ENCODE measurements at regions not wholly inside any gene's neighbourhood (a gene's known extent, or its start where the extent isn't known, plus 50 kb on each side); places are given as distances from the start of the nearest gene placed in this dataset.
"Not testable (repeated sequence)": the region's sequence is repeated elsewhere in the genome, so short reads cannot be mapped to it uniquely, and the experiment has no call there.

DNA sequence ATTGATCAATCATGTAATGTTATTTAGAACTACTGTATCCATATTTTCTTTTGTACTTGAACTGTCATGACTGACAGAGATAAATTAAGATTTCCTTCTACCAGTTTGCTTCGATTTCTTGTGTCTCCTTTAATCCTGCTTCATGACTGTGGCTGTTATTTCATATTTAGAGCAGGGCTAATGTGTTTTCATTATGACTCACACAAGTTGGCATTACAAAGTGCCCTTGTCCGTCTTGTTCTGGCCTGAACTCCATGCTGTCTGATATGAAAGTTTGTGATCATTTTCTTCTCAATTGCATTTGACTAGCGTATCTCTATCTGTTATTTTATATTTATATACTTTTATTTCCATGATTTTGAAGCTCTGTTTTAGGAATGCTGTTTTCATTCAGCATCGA is 344.1 kb upstream of the PRKCQ start:
- no peak for DNase-seq (ENCODE audit: low read depth)

DNA sequence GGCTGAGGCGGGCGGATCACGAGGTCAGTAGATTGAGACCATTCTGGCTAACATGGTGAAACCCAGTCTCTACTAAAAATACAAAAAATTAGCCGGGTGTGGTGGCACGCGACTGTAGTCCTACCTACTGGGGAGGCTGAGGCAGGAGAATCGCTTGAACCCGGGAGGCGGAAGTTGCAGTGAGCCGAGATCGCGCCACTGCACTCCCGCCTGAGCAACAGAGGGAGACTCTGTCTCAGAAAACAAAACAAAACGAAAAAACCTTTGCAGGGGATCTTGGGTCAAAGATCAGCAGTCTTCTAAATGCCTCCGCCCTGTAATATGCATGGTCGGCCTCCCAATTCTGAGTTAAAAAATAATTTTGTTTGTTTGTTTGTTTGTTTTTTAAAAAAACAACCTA is 340.9 kb upstream of the PRKCQ start:
- not testable (repeated sequence) for DNase-seq (ENCODE audit: low read depth)

DNA sequence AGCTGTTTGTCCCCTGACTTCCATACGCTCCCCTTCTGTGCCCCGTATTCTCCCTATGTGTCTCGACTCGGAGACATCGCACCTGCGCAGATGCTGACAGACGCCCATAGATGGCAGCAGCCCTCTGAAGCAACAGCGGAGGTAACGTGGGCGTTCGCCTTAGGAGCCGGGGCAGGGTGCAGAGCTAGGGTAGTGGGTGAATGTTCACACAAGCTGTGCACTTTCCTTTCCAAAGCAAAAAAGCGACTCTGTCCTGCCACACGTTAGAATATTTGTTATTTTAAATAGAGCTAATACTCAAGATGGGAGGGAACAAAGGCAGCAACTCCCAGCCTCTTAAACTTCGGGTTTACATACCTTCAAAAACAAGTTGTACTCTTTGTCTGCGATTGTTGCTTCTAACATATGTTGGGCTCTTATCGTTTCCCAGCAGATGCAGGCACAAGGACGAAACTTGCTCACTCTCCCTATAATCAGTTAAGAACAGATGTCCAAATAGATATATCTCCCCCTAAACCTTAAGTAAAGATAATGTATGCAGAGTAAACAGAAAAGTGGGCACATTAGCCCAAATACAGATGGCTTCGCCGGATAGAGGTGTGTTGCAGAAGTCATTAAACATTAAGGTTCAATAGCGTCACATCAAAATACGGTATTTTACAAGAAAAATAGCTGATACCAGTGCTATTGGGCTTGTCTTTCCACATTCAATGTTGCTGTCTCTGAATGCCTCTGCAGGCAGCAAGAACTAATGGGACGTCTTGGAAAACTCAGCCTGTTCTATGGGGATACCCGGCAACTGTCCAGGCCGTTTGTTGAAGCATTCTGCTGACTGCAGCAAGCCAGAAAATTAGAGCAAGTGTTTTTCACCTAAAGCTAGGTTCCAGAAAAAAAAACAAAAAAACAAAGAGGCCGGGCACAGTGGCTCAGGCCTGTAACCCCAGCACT is 340.3 kb upstream of the PRKCQ start:
- DNase-seq (ENCODE audit: low read depth): peak; percentile 69

DNA sequence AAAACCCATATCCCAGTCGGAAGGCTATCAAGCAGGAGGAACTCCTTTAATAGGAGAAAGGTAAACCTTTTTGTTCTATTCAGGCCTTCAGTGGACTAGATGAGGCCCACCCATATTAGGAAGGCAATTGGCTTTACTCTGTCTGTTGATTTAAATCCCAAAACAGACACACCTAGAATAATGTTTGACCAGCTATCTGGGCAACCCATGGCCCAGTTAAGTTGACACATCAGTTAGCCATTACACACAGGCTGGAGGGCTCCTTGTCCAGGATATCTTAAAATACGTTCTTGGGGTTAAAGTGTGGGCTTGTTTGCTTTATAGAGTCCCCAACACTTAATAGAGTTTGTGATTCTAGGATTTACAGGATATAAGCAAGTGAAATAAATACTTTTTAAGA is 339.0 kb upstream of the PRKCQ start:
- DNase-seq (ENCODE audit: low read depth): no peak

DNA sequence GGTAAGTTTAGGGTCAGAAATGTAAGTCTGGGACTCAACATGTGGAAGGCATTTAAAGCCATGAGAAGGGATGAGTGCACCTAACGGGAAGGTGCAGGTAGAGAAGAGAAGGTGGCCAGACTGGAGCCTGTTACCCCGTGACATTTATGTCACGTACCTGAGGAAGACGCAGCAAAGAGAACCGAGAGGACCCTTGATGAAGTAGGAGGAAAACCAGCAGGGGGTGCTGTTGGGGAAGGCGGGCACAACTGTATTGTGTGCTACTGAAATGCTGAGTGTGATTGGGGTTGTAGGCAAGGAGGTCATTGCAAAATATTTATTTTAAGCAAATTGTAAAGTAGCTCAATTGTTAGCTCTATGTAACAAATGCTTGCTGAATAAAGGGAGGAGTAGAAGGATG is 338.2 kb upstream of the PRKCQ start:
- DNase-seq (ENCODE audit: low read depth): peak; percentile 64

DNA sequence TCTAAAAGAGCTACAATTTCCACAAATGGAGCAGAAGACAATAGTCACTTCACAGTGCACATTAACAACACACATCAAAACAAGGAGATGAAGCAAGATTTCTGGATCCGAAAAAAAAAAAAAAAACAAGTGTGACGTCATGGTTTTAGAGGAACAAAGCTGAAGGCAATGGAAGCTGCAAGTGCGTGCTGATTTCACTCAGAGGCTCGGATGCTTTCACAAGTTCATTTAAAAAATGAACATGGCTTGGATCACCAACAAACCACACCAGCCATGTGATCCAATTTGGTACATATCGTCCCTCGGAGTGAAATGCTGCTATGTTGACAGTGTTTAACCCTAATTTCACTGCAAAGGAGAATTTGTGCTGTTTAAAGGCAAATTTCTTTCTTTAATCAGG is 337.0 kb upstream of the PRKCQ start:
- no peak for DNase-seq (ENCODE audit: low read depth)

DNA sequence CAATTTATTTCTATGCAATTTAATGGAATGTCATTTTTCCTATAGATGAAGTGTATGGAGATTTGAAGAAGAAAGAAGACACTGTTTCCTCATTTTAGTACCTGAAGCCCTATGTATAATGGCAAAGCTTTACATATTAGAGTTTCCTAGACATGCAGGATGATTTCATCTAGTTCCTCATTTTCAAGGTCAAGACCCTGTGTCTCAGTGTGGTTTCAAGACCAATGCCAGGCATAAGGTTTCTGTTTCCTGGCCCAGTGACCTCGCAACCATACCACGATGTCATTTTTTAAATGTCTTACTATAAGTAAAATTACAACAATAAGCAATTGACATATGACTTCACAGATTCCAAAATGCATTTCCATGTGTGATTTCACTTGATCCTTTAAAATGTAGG is 336.5 kb upstream of the PRKCQ start:
- DNase-seq (ENCODE audit: low read depth): no peak

DNA sequence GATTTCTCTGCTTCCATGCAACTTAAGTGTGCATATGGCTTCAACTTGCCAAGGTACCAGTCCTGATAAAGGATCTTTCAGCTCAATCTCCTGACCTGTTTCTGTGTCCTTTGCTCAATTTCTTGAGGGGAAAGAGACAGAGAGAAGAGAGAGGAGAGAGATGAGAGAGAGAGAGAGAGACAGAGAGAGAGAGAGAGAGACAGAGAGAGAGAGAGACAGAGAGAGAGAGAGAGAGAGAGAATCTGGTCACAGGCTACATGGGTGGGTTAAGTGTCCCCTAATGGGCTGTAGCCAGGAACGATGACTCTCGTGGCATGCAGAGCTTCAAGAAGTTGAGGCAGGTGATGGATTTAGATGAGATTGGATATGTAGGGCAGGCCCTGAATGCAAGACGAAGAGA is 335.2 kb upstream of the PRKCQ start:
- no peak for DNase-seq (ENCODE audit: low read depth)

DNA sequence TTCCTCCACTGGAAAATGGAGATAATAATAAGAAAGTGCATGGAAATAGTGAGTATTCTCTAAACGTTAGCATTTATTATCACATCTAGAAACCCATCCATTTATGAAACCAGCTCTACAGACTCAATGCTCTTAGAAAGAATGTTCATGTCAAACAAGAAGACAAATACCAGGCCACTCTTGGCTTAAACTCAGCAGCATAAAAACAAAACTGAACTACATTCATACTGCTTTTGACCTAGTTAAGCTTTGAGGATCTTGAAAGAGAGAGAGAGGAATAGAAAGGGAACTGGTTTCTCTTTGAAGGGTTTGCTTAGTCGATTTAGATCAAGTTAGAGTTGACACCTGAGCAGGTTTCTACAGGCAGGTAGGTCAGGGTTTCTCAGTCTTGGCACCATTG is 332.9 kb upstream of the PRKCQ start:
- no peak for DNase-seq (ENCODE audit: low read depth)

DNA sequence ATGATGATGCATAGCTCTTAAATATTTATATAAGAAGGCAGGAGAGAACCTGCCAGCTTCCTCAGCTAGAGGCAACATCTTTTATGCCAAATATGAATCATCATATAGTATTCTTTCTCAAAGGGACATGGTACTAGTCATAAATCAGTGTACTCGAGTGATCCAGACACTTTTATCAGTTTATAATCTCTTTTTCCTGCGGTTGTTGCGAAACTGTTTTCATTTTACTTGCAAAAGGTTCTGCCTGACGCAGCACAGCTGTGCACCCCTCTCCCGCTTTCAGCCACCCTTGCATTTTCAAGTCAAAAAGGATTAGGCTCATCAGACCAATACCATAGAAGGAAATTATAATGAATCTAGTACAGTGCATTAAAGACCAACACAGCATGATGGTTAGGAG is 332.3 kb upstream of the PRKCQ start:
- DNase-seq (ENCODE audit: low read depth): no peak

DNA sequence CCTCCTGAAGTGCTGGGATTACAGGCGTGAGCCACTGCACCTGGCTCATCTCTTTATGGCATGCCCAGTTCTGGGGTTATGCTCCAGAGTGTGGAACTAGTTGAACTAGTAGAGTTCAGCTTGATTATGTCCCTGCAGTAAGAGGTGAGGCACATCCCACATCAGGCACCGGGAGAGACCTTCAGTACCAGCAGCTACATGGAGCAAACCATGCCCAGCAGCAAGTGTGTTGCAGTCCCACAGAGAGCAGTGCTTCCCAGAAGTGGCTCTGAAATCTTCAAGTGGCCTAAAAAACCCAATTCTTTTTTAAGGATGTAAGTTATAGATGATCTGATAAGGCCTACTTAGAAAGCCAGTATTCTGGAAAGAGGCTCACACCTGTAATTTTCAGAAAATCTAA is 331.9 kb upstream of the PRKCQ start:
- no peak for DNase-seq (ENCODE audit: low read depth)

DNA sequence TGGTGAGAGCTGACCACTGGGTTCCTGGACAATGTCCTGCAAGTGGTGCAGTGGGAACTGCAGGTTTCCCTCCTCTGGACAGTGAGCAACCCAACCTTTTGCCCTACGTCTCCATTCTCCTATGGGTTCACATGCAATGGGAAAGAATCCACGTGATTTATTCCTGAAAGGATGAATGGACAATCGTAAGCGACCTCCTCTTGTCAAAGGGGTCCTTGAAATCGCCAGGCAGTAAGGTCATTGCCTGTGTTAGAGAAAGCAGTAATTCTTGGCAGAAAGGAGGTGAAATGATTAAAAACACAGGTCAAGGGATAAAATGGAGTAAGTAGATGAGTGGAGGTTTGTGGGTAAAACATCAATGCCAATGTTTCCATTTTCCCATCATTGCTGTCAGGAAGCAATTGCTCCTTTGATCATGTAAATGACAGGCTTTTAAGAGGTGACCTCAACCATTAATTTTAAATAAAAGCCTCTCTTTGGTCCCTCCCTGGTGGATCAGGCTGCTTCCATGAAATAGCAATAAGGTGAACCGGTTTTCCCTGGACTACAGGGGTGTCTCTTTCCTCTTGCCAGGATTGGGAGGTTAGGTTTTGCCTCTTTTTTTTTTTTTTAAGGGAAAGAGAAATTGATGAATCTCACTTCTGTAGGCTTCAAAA is 330.0 kb upstream of the PRKCQ start:
- DNase-seq (ENCODE audit: low read depth): no peak

DNA sequence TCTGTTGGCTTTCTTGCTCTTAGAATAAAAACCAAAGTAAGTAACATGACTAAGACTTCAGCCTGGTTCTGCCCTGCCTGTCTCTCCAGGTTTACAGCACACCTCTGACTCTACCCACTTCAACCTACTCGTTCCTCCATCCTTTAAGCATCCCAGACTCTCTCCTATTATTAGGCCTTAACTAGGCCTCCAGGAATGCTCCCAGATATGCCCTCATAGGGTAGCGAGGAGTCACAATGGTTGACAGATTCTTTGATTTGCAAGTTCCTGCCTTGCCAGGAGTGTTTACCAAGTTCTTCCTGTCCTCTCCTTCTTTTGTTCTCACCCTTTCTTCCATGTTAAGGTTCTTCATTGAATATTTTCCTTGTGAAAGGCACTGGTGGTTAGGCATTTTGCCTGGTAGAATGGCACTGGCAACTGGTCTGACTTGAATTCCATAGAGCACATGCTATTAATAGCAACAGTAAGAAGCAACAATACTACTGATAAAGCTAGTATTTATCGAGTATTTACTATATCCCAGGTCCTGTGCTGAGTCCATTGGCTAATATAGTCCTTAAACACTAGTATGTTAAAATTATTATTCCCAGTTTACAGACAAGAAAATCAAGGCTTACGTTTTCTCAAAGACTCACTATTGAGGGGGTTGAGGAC is 327.9 kb upstream of the PRKCQ start:
- DNase-seq (ENCODE audit: low read depth): no peak

DNA sequence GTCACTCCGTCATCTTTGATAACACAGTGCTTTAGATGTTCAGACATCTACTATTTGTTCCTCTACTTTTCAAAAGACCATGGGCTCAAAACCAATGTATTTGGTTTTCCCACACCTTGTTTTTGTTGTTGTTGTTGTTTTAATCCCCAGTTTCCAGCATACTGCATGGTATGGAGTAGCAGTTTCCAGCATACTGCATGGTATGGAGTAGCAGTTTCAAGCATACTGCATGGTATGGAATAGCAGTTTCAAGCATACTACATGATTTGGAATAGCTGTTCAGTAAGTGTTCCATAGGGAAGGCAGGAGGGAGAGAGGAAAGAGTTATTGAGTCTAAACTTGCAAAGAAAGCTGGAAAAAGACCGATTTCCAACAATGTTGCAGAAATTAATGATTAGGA is 314.3 kb upstream of the PRKCQ start:
- no peak for DNase-seq (ENCODE audit: low read depth)

DNA sequence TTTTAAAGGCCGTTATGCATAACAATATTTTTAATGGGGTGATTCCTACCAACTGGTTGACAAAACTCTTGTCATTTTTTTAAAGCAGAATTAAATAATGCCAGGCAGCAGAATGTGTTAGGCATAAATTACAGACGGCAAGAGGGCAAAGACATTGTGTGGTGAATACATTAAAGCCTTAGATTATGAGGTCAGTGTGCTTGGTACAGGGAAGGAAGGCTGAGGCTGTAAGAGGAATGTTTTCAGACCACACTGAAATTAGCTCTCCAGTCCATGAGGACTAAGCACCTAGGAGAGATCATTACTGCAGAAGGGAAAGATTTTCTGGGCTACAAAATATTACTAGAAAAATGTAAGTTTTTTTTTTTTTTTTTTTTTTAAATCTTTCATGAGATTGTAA is 312.8 kb upstream of the PRKCQ start:
- DNase-seq (ENCODE audit: low read depth): no peak

DNA sequence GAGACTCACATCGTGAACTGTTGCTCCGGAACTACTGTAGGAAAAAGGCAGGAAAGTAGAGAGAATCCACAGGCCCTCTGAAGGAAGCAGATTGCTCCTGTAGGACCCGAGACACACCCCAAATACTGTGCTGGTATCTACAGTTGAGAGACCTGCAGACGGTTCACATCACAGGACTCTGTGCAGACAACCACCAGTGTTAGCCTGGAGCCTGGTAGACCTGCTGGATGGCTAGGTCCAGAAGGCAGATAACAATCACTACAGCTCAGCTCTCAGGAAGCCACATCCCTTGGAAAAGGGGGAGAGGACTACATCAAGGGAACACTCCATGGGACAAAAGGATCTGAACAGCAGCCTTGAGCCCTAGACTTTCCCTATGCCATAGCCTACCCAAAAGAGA is 311.8 kb upstream of the PRKCQ start:
- no peak for DNase-seq (ENCODE audit: low read depth)

DNA sequence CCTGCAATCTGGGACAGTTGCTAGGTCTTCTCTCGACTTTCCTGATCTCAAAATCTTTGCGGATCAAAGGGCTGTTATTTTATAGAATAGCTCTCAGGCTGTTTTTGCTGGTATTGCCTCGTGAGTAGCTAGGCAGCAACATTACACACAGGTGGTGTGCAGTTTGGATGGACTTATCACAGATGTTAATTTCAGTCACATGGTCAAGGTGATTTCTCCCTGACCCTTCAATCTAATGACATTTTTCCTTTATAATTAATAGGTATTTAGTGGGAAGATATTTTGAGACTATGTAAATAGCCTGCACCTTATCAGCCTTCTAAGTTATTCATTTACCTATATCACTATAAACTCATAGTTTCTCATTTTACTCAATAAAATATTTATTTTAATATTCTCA is 309.6 kb upstream of the PRKCQ start:
- DNase-seq (ENCODE audit: low read depth): no peak

DNA sequence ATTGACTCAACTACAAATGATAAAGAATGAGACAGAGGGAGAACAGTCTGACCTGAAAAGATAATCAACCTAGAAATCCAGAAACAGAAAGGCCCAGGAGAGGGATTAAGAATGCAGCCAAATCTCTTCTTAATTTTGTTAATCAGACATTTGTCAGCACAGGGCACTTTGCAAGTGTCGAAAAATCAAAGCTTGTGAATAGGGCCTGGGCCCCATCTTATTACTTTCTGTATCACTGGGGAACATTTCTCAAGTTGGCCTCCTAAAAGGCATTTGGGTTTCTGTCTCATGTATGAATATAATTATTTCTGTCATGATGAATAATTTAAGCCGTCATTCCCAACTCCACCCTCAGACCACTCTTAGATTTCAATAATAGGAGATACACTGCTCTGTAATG is 308.4 kb upstream of the PRKCQ start:
- DNase-seq (ENCODE audit: low read depth): no peak

DNA sequence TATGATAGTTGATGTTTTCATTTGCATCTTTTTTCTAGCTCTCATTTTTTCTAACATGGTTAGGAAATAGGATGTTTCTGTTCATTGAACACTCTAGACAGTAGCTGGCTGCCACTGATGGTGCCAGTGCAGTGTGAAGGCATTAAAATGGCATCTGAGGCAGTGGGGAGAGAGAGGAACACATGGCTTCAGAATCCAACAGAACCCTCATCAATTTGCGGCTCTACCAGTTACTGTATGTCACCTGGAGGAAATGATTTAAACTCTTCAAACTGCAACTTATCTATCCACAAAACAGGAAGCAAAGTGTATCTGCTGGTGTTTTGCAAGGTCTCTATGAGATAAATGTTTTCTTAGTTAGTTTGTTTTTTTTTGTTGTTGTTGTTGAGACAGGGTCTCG is 305.2 kb upstream of the PRKCQ start:
- no peak for DNase-seq (ENCODE audit: low read depth)

DNA sequence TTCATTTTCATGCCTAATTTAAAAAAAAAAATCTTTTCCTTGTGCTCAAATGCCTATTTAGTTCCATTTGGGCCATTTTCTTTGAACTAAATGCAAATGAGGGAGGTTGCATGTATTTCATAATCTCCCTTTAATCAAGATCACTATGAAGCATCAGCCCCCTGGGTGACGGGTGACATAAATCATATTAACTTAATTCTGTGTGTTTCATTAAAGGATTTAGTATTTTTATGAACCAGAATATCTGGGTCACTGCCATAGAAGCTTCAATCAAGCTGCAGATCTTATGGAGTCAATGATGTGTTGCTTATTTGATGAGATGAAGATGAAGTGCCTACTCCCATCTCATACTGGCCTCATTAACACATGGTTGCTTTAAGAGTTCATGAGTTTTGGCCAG is 301.9 kb upstream of the PRKCQ start:
- no peak for DNase-seq (ENCODE audit: low read depth)

DNA sequence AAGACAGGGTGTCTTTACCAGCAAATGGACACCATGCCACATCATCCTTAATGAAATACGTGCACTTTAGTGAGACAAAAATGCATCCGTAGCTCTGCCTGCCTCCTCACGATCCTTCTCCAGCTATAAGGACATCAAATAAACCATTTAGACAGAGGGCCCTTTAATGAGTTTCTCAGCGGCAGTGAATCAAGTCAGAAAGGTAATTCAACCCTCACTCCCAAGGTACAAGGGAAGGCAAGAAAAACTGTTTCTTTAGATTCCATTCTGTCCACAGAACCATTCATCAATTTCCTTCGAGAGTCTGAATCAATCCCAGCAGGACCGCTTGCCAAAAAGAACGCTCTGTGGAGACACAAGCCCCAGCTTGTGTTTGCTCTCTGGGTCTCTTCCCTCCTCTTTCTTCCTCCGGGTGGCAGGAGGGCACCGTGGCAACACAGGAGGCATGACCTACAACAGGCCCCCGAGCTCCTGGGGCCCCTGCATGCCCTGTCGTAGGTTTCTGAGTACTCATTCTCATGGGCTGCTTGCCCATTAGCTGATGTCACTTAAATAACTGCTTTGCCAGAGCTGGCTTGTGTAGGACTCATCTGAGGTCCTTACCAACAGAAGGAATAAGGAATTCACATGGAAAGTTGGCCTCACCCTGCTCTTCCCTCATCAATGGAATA is 297.8 kb upstream of the PRKCQ start:
- no peak for DNase-seq (ENCODE audit: low read depth)

DNA sequence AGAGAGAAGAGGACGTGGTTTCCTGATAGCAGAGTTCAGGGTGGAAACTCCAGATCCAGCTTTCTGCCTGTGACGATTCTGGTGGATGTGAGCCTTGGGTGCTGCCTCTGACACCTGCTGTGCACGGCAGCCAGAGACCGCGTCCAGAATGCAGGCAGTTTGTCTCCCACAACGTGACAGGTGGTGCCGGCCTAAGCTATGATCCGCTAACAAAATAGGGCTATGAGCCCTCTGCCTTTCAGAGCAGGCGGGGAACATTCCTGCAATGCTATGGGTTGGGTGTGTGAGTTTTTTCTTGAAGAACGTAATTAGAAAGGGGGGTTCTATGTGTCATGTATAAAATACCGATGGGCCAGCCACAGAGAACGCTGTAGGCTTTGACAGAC is 297.3 kb upstream of the PRKCQ start:
- no peak for DNase-seq (ENCODE audit: low read depth)

Measured in activated gamma-delta T cell treated with anti-CD3 and anti-CD28 coated beads, Interleukin-2, amount 50 U/mL, for 16 hours (primary cell).